SKM-1 treated with dmso at 0.1 percent for 144 hours (cell line): ENCODE measurements at regions not wholly inside any gene's neighbourhood (a gene's known extent, or its start where the extent isn't known, plus 50 kb on each side); places are given as distances from the start of the nearest gene placed in this dataset.

Experiments
- DNase-seq: peaks from one replicate; lab custom pipeline; 2025; ENCODE audit not compliant: unreplicated experiment; lab: John Stamatoyannopoulos, UW

DNA sequence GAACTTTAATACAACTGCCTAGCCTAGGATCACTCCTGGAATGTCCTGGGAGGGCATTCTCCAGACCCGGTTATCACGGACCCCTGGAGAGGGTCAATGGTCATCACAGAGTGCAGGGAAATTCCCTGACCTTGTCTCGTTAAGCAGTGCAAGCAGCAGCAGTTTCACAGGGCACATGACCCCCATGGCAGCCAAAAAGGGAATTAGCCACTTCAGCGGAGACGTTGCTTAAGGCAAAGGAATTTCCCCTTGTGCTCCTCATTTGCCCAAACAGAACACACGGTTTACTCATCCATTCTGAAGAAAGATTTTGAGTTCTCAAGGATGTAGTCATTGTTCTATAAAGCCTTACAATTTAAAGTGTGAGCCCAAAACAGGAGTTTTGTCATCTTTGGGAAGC lies 260.3 kb downstream of the SNX13 start:
- DNase-seq = no peak

- DNase-seq = peak; percentile 2
Measured at GRCh38 chr7:17680943-17681351, 259.3 kb downstream of the SNX13 start.

- DNase-seq = no peak
Measured at GRCh38 chr7:17681965-17682364, 258.3 kb downstream of the SNX13 start.

- no peak for DNase-seq
Measured at GRCh38 chr7:17682586-17682985, 257.7 kb downstream of the SNX13 start.

DNA sequence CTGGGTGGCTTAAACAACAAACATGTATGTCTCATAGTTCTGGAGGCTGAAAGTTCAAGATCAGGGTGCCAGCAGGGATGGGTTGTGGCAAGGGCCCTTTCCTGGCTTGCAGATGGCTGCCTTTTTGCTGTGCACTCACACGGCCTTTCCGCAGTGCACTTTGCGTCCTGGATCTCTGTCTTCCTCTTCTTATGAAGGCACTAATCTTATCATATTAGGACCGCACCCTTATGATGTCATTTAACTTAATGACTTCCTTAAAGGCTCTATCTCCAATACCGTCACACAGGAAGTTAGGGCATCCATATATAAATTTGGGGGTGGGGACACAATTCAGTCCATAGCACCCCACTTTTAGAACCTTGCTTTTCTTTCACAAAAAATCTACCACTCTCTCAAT lies 255.2 kb downstream of the SNX13 start:
- no peak for DNase-seq

DNA sequence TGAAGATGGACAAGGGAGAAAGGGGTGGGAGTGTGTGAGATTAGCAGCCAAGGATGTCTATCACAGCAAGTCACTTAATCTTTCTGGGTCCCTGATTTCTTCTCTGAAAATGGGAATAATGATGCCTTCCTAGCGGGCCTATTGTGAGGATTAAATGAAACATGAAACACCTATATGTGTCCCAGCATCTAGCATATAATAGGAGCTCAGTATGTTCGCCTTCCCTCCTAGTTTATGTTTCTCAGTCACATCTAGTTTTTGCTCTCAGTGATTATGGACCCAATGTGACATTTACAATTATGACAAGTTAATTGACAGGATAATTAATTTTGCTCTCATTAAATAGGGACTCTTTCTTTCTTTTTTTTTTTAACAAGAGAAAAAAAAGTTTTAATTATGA lies 252.9 kb downstream of the SNX13 start:
- no peak for DNase-seq

DNA sequence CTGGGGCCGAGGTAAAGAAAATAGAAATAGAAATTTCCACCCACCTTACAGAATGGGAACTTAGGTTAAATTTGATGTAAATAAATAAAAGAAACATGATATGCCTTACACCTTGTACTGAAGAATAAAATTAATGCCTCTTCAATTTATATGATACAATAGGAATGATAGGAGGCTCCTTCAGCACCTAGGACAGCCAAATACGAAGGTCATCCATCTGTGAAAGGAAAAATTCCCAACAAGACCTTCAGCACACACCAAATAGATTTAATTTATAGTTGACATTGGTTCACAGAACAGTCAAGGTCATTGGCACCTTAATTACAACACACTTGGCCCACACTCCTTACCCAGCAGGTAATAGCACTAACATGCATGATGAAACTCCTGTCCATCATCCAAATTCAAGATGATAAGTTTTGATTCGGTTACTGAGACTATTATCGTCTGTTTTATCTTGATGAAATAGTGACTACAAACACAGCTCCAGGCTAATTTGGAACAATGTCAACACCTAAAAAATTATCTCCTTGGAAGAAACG lies 250.9 kb downstream of the SNX13 start:
- no peak for DNase-seq

- DNase-seq = peak; percentile 93
Measured at GRCh38 chr7:17690030-17690429, 250.3 kb downstream of the SNX13 start.

GRCh38 chr7:17696422-17696821 lies 243.9 kb downstream of the SNX13 start:
- DNase-seq = peak; percentile 83

GRCh38 chr7:17697128-17697881 lies 243.0 kb downstream of the SNX13 start:
- DNase-seq = no peak

DNA sequence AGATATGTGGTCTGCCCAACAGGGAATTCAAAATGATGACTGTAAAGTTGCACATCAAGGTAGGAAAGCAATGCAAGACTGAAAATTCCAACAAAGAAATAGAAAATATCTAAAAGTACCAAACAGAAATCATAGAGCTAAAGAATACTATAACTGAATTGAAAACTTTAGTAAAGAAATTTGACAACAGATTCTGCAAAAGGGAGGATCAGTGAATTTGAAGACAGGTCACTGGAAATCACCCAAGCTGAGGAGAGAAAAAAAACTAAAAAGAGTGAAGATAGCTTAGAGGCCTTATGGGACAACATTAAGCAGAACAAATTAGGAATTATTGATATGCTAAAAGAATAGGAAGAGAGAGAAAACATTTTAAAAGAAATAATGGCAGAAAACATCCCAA lies 240.6 kb downstream of the SNX13 start:
- no peak for DNase-seq

DNA sequence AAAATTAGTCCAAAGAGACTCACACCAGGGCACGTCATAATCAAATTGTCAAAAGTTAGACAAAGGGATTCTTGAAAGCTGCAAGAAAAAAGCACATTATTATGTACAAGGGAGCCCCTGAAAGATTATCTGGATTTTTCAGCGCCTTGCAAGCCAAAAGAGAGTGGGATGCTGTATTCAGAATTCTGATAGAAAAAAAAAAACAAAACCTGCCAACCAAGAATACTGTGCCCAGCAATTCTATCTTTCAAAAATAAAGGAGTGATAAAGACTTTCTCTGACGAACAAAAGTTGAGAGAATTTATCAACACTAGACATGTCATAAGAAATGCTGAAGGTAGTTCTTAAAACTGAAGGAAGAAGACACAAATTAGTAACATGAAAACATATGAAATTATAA lies 240.2 kb downstream of the SNX13 start:
- DNase-seq = no peak

GRCh38 chr7:17706275-17706674 lies 234.0 kb downstream of the SNX13 start:
- no peak for DNase-seq

- DNase-seq = peak; percentile 45
Measured at GRCh38 chr7:17706734-17707133, 233.6 kb downstream of the SNX13 start.

DNA sequence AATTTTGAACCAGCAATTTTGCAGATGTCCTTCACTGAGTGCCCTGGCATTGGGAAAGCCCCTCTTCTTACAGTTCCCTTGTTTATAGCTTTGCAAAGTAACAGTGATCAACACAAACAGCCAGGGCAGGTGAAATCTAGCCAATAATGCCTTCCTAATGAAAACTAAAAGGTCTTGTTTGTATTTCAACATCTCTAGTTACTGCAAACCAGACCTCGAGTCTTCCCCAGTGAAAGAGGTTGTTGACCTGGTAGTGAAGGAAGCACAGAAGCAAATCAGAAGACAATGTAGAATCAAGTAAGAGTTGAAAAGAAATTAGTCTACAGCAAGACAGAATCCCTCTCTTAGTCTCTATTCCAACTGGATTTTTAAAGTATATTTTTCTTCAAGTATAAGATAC lies 231.2 kb downstream of the SNX13 start:
- no peak for DNase-seq

- no peak for DNase-seq
Measured at GRCh38 chr7:17709599-17709998, 230.7 kb downstream of the SNX13 start.

DNA sequence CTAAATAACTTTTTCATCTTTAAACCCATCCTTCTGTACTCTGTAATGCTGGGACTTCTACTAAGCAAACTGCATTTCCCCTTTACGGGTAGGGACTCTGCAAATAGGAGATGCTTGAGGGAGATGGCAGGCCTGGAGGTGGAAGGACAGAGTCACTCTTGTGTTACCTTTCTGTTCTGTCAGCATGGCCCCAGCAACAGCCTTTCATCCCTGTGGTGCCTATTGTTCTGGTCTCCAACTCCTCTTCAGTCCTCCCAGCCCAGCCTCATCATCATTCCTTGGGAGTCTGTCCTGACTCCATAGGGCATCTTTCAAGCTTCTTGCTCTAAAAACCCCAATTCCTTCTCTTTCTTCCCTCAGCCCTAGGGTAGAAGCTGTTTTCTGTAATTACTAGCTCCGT lies 230.0 kb downstream of the SNX13 start:
- DNase-seq = no peak

GRCh38 chr7:17713584-17713983 lies 226.7 kb downstream of the SNX13 start:
- DNase-seq = no peak

GRCh38 chr7:17716816-17717215 lies 223.5 kb downstream of the SNX13 start:
- no peak for DNase-seq

GRCh38 chr7:17719998-17720397 lies 220.3 kb downstream of the SNX13 start:
- DNase-seq = no peak

DNA sequence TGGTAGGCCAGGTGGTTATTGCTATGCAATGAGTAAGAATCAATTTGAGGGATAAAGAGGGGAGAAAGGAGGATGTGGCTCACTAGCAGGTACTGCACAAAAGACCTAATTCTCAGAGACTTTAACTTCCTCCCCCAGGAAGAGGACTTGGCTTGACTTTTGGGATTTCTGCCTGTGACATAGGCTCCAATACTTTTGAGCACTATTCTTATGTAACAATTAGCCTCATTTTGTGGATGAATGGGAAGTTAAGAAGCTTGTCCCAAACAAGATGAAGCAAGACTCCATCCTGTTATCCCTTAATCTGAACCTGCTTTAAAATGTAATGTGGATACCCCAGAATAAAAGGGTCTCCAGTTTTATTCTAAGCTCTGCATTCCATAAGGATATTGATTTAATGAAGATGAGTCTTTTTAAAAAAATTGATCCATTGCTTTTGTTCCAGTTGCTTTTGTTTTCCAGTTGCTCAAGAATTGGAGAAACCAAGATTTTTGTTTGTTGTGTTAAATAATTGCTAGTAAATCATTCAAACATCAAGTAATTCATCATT lies 218.5 kb downstream of the SNX13 start:
- DNase-seq = no peak

DNA sequence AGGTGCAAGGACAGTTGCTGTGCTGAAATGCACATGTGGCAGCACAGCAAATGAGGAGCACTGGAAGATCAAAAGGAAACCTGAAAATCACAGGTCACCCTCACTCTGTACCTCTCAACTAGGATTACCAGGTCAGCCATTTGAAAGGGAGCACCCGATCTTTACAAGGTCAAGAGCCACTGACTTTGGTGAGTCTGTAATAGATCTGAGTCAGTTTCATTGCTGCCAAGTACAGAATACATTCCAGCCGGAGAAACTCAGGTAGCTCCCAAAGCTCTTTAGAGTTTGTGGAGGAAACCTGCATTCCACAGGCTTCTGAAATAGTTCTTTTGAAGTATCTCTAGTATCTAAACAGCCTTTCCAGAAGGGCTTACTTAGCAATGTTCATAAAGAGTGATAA lies 217.5 kb downstream of the SNX13 start:
- no peak for DNase-seq

DNA sequence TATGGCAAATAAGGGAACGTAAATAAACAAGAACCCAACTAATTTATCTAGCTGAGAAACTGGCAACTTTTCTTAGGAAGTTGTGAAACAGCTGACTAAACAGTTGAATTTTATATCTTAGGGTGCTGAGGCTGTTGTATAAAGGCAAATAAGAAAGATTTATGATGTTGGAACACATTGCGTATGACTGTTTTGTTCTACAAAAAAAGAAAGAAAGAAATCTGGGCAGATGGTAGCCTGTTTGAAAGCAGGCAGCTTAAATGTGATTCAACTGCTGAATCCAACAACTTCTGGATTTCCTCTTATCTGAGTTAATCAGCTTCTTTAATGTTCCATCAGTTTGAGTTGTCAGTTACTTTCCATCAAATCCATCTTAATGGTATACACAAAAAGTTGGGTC lies 214.5 kb downstream of the SNX13 start:
- no peak for DNase-seq
